HCEC 1CT (cell line): ENCODE measurements at regions not wholly inside any gene's neighbourhood (a gene's known extent, or its start where the extent isn't known, plus 50 kb on each side); places are given as distances from the start of the nearest gene placed in this dataset.
"Not testable (repeated sequence)": the region's sequence is repeated elsewhere in the genome, so short reads cannot be mapped to it uniquely, and the experiment has no call there.

Source experiments
- DNase-seq: peaks from one replicate; pipeline ENCODE4 v3.0.0-alpha.2; 2017

DNA sequence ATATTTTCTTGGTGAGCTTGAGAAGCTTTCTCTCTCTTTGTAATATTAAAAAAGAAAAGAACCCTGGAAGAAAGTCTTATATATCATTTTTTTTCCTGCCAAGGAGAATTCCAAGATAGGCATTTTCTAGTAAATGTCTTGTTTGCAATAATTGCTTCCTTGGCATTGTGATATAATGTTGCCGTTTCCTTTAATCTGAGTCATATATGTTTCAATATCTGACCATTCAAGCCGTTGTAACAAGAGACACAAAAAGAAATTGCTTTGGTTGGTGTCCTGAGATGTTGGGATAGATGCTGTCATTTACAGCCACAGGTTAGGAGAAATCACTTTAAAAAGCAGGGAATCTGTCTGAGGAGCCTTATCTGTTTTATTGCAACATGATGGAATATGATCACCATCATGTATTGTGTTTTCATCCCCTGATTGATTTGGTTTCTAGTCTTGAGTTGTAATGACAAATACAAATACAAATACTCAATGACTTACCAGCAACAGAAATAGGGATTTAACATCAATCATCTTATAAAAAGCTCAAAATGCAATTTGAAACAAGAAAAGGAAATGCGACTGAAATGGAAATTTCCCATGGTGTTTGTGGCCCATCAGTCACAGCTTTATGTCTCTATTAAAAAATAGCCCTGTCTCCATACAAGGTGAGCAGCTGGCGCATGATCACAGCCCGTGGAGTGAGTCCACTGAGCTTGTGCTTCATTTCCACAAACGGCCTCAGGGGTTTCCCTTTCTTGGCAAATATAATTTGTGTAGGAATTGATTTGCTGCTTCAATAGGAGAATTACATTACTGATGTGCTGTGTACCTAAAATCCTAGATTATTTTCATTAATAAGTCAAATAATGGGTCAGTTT lies 250.1 kb upstream of the TRPC7 start:
- DNase-seq = no peak

DNA sequence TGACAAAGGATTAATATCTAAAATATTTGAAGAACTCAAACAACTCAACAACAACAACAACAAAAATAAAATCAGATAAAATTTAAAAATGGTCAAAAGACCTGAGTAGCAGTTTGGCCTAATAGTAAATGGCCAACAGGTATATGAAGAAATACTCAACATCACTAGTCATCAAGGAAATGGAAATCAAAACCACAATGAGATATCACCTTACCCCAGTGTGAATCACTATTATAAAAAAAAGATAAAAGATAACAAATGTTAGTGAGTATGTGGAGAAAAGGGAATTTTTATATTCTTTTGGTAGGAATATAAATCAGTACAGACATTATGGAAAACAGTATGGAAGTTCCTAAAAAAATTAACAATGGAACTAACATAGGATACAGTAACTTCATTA lies 247.9 kb upstream of the TRPC7 start:
- DNase-seq = no peak

- DNase-seq = no peak
Measured at GRCh38 chr5:136605638-136606037, 240.3 kb upstream of the TRPC7 start.

GRCh38 chr5:136600306-136600705 lies 235.0 kb upstream of the TRPC7 start:
- DNase-seq = no peak

DNA sequence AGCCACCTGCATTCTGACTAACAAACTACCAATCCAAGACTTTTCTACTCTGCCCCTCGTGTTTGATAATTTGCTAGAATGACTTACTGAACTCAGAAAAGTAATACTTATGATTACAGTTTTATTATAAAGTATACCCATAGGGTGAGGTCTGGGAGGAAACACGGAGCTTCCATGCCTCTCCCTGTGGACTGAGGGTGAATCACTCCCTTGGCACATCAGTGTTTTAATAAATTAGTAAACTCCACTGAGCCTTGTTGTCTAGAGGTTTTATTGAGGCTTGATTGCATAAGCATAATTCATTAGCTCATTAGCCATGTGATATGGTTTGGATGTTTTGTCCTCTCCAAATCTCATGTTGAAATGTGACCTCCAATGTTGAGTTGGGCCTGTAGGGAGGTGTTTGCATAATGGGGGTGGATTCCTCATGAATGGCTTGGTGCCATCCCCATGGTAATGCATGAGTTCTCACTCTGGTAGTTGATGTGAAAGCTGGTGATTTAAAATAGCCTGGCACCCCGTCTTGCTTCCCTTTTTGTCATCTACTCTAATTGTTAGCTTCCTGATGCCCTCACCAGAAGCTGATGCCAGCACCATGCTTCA lies 233.6 kb upstream of the TRPC7 start:
- no peak for DNase-seq

- DNase-seq = no peak
Measured at GRCh38 chr5:136594416-136594815, 229.1 kb upstream of the TRPC7 start.

GRCh38 chr5:136590581-136590980 lies 225.2 kb upstream of the TRPC7 start:
- no peak for DNase-seq

DNA sequence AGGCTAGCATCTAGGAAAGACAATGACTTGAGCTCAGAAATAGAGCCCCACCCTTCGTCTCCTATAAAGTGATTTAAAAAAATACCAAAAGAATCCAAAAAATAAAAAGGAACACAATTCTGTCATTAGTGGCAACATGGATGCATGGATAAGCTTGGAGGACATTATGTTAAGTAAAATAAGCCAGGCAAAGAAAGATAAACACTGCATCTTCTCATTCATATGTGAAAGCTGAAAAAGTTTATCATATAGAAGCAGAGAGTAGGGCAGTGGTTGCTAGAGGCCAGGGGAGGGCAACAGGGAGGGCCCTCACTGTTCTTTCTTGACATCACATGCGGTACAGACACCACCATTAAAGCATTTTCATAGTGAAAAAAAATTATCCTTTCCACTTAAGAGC lies 220.9 kb upstream of the TRPC7 start:
- no peak for DNase-seq

- DNase-seq = no peak
Measured at GRCh38 chr5:136584474-136584873, 219.1 kb upstream of the TRPC7 start.

GRCh38 chr5:136579238-136579637 lies 213.9 kb upstream of the TRPC7 start:
- DNase-seq = no peak

GRCh38 chr5:136569875-136570274 lies 204.5 kb upstream of the TRPC7 start:
- not testable (repeated sequence) for DNase-seq

DNA sequence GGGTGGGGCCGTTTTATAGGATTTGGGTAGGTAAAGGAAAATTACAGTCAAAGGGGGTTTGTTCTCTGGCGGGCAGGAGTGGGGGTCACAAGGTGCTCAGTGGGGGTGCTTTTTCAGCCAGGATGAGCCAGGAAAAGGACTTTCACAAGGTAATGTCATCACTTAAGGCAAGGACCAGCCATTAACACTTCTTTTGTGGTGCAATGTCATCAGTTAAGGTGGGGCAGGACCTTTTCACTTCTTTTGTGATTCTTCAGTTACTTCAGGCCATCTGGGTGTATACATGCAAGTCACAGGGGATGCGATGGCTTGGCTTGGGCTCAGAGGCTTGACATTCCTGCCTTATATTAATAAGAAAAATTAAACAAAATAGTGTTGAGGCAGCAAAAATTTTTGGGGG lies 200.1 kb upstream of the TRPC7 start:
- not testable (repeated sequence) for DNase-seq

DNA sequence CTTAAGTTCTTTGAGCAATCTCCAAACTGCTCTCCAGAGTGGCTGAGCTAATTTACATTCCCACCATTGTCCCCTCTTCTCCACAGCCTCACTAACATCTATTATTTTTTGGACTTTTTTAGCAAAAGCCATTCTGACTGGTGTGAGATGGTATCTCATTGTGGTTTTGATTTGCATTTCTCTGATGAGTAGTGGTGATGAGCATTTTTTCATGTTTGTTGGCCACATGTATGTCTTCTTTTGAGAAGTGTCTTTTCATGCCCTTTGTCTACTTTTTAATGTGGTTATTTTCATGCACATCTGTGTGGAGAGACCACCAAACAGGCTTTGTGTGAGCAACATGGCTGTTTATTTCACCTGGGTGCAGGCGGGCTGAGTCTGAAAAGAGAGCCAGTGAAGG lies 199.7 kb upstream of the TRPC7 start:
- not testable (repeated sequence) for DNase-seq

GRCh38 chr5:136564431-136564830 lies 199.1 kb upstream of the TRPC7 start:
- not testable (repeated sequence) for DNase-seq

GRCh38 chr5:136563489-136563888 lies 198.1 kb upstream of the TRPC7 start:
- no peak for DNase-seq

DNA sequence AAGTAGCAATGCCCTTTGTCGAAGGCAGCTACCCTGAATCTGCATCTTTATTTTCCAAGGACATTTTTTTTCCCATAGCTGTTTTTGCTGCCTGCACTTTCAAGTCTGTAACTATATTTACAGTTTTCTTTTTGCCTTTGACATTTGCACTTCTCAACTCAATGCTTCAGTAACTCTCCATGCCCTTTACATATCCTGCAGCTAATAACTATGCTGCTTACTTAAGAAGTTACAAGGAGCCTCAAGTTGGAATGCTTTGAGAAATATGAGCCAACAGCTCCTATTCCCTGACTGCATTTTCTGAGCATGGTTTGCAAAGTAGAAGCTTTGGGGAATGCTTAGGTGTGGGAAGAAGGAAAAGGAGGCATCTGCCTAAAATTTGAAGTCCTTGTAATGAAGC lies 194.8 kb upstream of the TRPC7 start:
- no peak for DNase-seq

DNA sequence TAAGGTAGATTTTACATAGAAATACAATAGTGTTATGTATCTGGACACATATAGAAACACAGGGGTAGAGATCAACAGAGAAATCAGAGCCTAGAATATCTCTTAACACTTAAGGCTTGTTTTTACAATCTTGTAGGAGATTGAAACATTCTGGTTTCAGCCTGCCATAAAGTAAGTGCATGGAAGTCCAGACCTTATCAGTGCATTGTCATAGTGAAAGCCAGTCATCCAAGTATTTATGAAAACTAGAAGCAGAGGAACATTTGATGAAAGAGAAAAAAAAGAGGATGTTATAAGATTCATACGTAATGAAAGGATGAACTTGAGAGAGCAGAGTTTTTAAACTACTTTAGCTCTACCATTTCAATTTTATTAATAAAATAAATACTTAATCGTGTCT lies 194.3 kb upstream of the TRPC7 start:
- no peak for DNase-seq

- not testable (repeated sequence) for DNase-seq
Measured at GRCh38 chr5:136547096-136547495, 181.8 kb upstream of the TRPC7 start.

GRCh38 chr5:136546441-136546840 lies 181.1 kb upstream of the TRPC7 start:
- not testable (repeated sequence) for DNase-seq

DNA sequence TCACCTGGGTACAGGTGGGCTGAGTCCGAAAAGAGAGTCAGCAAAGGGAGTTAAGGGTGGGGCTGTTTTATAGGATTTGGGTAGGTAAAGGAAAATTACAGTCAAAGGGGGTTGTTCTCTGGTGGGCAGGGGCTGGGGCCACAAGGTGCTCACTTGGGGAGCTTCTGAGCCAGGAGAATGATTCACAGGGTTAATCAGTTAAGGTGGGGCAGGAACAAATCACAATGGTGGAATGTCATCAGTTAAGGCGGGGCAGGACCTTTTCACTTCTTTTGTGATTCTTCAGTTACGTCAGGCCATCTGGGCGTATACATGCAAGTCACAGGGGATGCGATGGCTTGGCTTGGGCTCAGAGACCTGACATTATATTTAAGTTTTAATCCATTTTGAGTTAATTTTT lies 179.7 kb upstream of the TRPC7 start:
- DNase-seq = not testable (repeated sequence)

- DNase-seq = no peak
Measured at GRCh38 chr5:136538534-136538933, 173.2 kb upstream of the TRPC7 start.

GRCh38 chr5:136529081-136529480 lies 163.7 kb upstream of the TRPC7 start:
- DNase-seq = no peak

- no peak for DNase-seq
Measured at GRCh38 chr5:136528481-136529030, 163.2 kb upstream of the TRPC7 start.

GRCh38 chr5:136527311-136527710 lies 162.0 kb upstream of the TRPC7 start:
- DNase-seq = no peak
